ENCODE measurements at regions not wholly inside any gene's neighbourhood (a gene's known extent, or its start where the extent isn't known, plus 50 kb on each side); places are given as distances from the start of the nearest gene placed in this dataset.

DNA sequence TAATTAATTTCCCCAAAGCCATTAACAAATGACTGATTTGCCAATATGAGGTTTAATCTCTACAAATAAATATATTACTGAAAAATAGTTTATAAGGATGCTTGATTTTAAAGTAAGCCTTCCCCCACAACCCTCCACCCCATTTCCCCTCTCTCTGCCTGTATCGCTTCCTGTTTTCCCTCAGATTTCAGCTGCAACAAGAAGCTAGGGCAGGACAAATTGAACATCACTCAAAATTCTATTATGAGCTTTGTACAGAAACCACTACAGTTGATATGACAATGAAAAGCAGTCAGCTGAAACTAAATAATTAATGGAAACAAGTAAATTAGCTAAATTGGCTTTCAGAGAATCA, 109.0 kb upstream of the SP4 start:
- TF ChIP-seq, protein P1, sequence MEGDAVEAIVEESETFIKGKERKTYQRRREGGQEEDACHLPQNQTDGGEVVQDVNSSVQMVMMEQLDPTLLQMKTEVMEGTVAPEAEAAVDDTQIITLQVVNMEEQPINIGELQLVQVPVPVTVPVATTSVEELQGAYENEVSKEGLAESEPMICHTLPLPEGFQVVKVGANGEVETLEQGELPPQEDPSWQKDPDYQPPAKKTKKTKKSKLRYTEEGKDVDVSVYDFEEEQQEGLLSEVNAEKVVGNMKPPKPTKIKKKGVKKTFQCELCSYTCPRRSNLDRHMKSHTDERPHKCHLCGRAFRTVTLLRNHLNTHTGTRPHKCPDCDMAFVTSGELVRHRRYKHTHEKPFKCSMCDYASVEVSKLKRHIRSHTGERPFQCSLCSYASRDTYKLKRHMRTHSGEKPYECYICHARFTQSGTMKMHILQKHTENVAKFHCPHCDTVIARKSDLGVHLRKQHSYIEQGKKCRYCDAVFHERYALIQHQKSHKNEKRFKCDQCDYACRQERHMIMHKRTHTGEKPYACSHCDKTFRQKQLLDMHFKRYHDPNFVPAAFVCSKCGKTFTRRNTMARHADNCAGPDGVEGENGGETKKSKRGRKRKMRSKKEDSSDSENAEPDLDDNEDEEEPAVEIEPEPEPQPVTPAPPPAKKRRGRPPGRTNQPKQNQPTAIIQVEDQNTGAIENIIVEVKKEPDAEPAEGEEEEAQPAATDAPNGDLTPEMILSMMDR (IDR thresholded peaks at IDR 0.05 in 2 of 3, conservative IDR thresholded peaks at IDR 0.05 in 1 of 3; ENCODE audit: control insufficient read depth in 2 of 3, extremely low read depth in 1 of 3, insufficient read depth in 1 of 3, low read depth in 3 of 3, low read length in 3 of 3) = no peak
- no peak for TF ChIP-seq SMC3 (IDR thresholded peaks at IDR 0.05; ENCODE audit: borderline replicate concordance, low read length)
- TF ChIP-seq POLR2AphosphoS5 (IDR thresholded peaks at IDR 0.05; ENCODE audit: low read length) = no peak
